T-cell (primary cell): ENCODE measurements at regions not wholly inside any gene's neighbourhood (a gene's known extent, or its start where the extent isn't known, plus 50 kb on each side); places are given as distances from the start of the nearest gene placed in this dataset.

Experiments
- ATAC-seq, 4 experiments: fragments of 200-7000 bp in 3 of 4; fragments of 150-1000 bp in 1 of 4; cut with Tn5 transposase; replicated peaks in 1 of 4; 1 replicate in 3 of 4; 2 replicates in 1 of 4; pipeline ENCODE4 v1.10.0; 2021; ENCODE audit warnings: moderate library complexity in 3 of 4, mild to moderate bottlenecking in 2 of 4, moderate number of reproducible peaks in 1 of 4
- CTCF ChIA-PET, 2 donors: fragments of 300-600 bp; sonication (Branson Sonifier 250); formaldehyde crosslinking; loops; one replicate each; lab custom pipeline; 2022; ENCODE audit warnings: antibody characterized with exemption in 2 of 2; lab: Charles Lee
- POLR2A ChIA-PET, 2 donors: fragments of 300-600 bp; sonication (Branson Sonifier 250); formaldehyde crosslinking; loops; one replicate each; lab custom pipeline; 2022; ENCODE audit warnings: antibody characterized with exemption in 2 of 2; lab: Charles Lee
- DNase-seq, 35 experiments: peaks; one replicate each; pipeline versions ENCODE4 v3.0.0 to v3.0.0-alpha.2; 2013 to 2023
- H3K27ac ChIP-seq: one replicate; pipeline ENCODE4 v1.5.1; 2013; ENCODE audit warnings: low read length
- H3K27me3 ChIP-seq, 2 experiments: replicated peaks in 1 of 2; 1 replicate in 1 of 2; 2 replicates in 1 of 2; pipeline versions ENCODE4 v1.6.1 to v1.7.0; 2013; ENCODE audit warnings: low read length in 1 of 2, mixed read lengths in 1 of 2; ENCODE audit not compliant: control insufficient read depth in 2 of 2, insufficient read depth in 2 of 2; ENCODE audit errors: extremely low read depth in 1 of 2
- H3K36me3 ChIP-seq, 2 donors: 1 replicate in 1 of 2; 2 replicates in 1 of 2; pipeline versions ENCODE4 v1.6.1 to v1.7.0; 2013; ENCODE audit warnings: low read length in 1 of 2; ENCODE audit not compliant: control insufficient read depth in 2 of 2, insufficient read depth in 1 of 2; ENCODE audit errors: extremely low read depth in 1 of 2
- H3K4me1 ChIP-seq, 2 experiments: 1 replicate in 1 of 2; 2 replicates in 1 of 2; pipeline versions ENCODE4 v1.6.1 to v1.7.0; 2013; ENCODE audit warnings: low read length in 2 of 2, mixed read lengths in 1 of 2; ENCODE audit not compliant: insufficient read depth in 2 of 2, control insufficient read depth in 1 of 2; ENCODE audit errors: extremely low read depth in 1 of 2
- H3K4me3 ChIP-seq, 2 donors: 1 replicate in 1 of 2; 2 replicates in 1 of 2; pipeline versions ENCODE4 v1.5.1 to v1.7.0; 2013; ENCODE audit warnings: mild to moderate bottlenecking in 2 of 2, low read length in 1 of 2, moderate library complexity in 1 of 2; ENCODE audit not compliant: control insufficient read depth in 1 of 2; ENCODE audit errors: extremely low read depth in 1 of 2
- H3K9me3 ChIP-seq: 2 replicates; pipeline ENCODE4 v1.7.0; 2013
- H3K27ac Mint-ChIP-seq, 2 donors: one replicate each; pipeline ENCODE4 v1.8.0; 2020 to 2021; ENCODE audit warnings: mild to moderate bottlenecking in 2 of 2, mixed read lengths in 2 of 2
- H3K27me3 Mint-ChIP-seq, 2 donors: one replicate each; pipeline ENCODE4 v1.8.0; 2021 to 2022; ENCODE audit warnings: mixed read lengths in 2 of 2
- H3K36me3 Mint-ChIP-seq: one replicate; pipeline ENCODE4 v1.8.0; 2021; ENCODE audit warnings: mixed read lengths
- H3K4me1 Mint-ChIP-seq, 3 donors: one replicate each; pipeline ENCODE4 v1.8.0; 2020 to 2022; ENCODE audit warnings: mixed read lengths in 3 of 3, mild to moderate bottlenecking in 1 of 3
- H3K4me3 Mint-ChIP-seq, 3 donors: one replicate each; pipeline ENCODE4 v1.8.0; 2020 to 2022; ENCODE audit warnings: mild to moderate bottlenecking in 3 of 3, mixed read lengths in 3 of 3, moderate library complexity in 3 of 3
- H3K9me3 Mint-ChIP-seq, 3 donors: one replicate each; pipeline ENCODE4 v1.8.0; 2020 to 2022; ENCODE audit warnings: mixed read lengths in 3 of 3
- WGBS: methylation state at CpG from one replicate; pipeline ENCODE4 v1.1.5; 2013; ENCODE audit warnings: missing lambda C conversion rate; ENCODE audit not compliant: insufficient coverage; 5-methylcytosine and 5-hydroxymethylcytosine counted together

DNA sequence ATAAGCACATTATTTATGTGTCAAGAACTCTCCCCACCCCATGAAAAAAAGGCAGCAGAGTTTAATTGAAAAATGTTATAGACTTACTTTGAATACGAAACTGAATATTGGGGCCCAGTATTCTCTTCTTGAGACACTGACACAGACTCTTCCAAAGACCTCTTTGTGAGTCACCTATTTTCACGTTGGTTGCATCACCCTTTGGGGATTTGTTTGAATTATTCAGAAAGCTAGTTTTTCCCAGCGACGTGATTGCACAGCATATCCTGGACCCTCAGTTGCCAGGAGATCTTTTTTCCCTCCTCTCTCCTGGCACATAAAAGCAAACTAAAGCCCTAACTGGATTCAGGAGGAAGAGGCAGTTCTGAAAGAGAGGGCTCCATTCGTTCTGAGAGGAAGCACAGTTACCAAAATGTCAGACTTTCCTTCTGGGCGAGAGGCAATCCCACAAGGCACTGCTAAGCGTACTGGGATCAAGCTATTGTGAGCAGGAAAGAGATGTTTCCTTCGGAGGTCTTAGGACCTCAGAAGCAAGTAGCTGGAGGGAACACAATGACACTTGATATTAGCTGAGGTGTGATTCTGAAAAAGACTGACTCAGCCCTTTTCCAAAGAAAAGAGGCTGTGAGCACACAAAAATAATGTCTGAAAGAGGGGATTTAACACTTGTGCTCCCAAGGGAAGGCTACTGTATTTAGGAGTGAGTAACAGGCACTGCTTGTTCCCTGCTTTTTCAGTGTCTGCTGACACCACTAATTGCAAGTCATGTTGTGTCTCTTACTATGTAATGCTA, 65.8 kb upstream of the CADPS start:
- no peaks in the 10 kb centered on the region for H3K9me3 ChIP-seq
- H3K9me3 Mint-ChIP-seq = peaks cover 0 to 7% (median 6%) of the 10 kb centered on the region in 3 donors
- H3K4me3 Mint-ChIP-seq = no peak overlapping the region
- ChIA-PET POLR2A (no interaction called here), CTCF (no interaction called here)
- WGBS = 42% methylated on average over 2 of the region's 8 CpGs
- H3K4me1 ChIP-seq = no peaks in the 10 kb centered on the region
- no peaks in the 10 kb centered on the region for H3K27me3 Mint-ChIP-seq
- DNase-seq (no peak), ATAC-seq (no peak)
- H3K27ac Mint-ChIP-seq = no peak overlapping the region
- H3K27ac ChIP-seq = no peak overlapping the region
- H3K27me3 ChIP-seq = no peaks in the 10 kb centered on the region
- no peaks in the 10 kb centered on the region for H3K4me1 Mint-ChIP-seq
- H3K4me3 ChIP-seq = no peak overlapping the region
- H3K36me3 ChIP-seq = no peaks in the 10 kb centered on the region
- no peaks in the 10 kb centered on the region for H3K36me3 Mint-ChIP-seq

DNA sequence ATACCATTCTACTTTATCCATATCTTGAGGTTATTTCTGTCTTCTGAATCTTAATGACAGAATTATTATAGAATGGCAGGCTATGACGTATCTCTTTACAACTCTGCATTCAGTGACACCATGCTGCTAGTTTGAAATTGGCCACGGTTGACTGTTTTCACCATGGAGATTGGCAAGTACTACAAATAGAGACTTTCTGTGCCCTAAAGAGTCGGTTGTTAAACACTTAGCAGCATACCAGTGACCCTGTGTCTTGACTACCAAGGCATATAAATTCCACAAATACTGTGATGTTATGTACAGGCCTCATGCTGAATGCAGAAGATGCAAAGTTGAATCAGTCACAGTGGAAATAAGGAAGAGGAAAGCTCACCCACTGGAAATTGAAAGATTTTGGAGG, 67.0 kb upstream of the CADPS start:
- Mint-ChIP-seq H3K27ac (no peak overlapping the region), H3K36me3 (no peaks in the 10 kb centered on the region), H3K4me1 (no peaks in the 10 kb centered on the region), H3K4me3 (no peak overlapping the region), H3K27me3 (no peaks in the 10 kb centered on the region), H3K9me3 (peaks cover 0 to 7% (median 6%) of the 10 kb centered on the region in 3 donors)
- no peak overlapping the region for H3K27ac ChIP-seq
- H3K4me3 ChIP-seq = no peak overlapping the region
- 50% methylated on average over 2 of the region's 3 CpGs for WGBS
- H3K9me3 ChIP-seq = no peaks in the 10 kb centered on the region
- H3K27me3 ChIP-seq = no peaks in the 10 kb centered on the region
- CTCF ChIA-PET = no interaction called here
- H3K36me3 ChIP-seq = no peaks in the 10 kb centered on the region
- DNase-seq (no peak), ATAC-seq (no peak)
- POLR2A ChIA-PET = no interaction called here
- H3K4me1 ChIP-seq = no peaks in the 10 kb centered on the region

DNA sequence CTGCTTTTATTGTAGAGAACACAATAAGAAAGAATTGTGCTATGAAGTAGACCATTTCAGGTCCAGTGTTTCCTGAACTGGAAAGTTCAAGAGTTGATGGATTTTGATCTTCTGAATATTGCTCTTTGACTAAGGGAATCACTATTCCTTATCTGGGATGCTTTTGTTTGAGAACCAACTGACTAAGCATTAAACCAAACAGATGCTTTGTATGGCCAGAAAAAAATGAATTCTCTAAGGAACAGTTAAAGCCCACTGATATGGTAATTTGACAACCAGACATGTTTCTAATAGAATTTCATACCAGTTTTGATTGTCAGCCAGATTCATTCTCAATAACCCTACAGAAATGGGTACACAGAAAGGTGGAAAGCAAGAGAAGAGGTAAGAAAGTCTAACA, 67.5 kb upstream of the CADPS start:
- Mint-ChIP-seq H3K4me1 (no peaks in the 10 kb centered on the region), H3K4me3 (no peak overlapping the region), H3K36me3 (no peaks in the 10 kb centered on the region), H3K9me3 (peaks cover 0 to 7% (median 6%) of the 10 kb centered on the region in 3 donors), H3K27me3 (no peaks in the 10 kb centered on the region), H3K27ac (no peak overlapping the region)
- Histone ChIP-seq H3K4me3 (no peak overlapping the region), H3K4me1 (no peaks in the 10 kb centered on the region), H3K27me3 (no peaks in the 10 kb centered on the region), H3K36me3 (no peaks in the 10 kb centered on the region), H3K27ac (no peak overlapping the region), H3K9me3 (no peaks in the 10 kb centered on the region)
- no peak for DNase-seq
- no peak for ATAC-seq
- ChIA-PET POLR2A (no interaction called here), CTCF (no interaction called here)

DNA sequence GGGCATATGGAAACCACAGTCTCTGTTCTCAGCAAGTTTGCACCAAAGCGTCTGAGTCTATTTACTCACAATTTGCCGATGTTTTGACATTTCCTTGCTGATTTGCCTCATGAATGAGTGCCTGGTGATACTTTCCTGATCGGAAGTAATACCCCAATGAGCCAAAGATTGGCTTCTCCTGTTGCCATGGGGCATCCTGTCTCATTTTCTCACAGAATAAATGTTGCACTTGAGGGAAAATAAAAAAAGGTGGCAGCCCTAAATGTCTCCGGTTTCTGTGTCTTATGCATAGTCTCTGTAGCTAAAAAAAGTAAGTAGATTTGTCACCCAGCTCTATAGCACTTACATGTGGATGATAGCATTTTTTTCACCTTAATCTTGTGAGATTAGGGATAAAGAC, 73.7 kb upstream of the CADPS start:
- Mint-ChIP-seq H3K4me3 (no peak overlapping the region), H3K27me3 (no peaks in the 10 kb centered on the region), H3K36me3 (no peaks in the 10 kb centered on the region), H3K27ac (no peak overlapping the region), H3K4me1 (no peaks in the 10 kb centered on the region), H3K9me3 (peaks cover 0 to 3% (median 0%) of the 10 kb centered on the region in 3 donors)
- no peaks in the 10 kb centered on the region for H3K4me1 ChIP-seq
- no peaks in the 10 kb centered on the region for H3K9me3 ChIP-seq
- DNase-seq (no peak), ATAC-seq (no peak)
- H3K27ac ChIP-seq = no peak overlapping the region
- no peaks in the 10 kb centered on the region for H3K36me3 ChIP-seq
- no peak overlapping the region for H3K4me3 ChIP-seq
- no peaks in the 10 kb centered on the region for H3K27me3 ChIP-seq
- WGBS = 73% methylated on average over 3 of the region's 4 CpGs
- ChIA-PET CTCF (interaction anchor here in 1 of 2 donors (0.8 kb wide), 1 partner anchor 78 kb away, joined by 3 read pairs; no protein-coding TSS in a partner anchor), POLR2A (no interaction called here)

DNA sequence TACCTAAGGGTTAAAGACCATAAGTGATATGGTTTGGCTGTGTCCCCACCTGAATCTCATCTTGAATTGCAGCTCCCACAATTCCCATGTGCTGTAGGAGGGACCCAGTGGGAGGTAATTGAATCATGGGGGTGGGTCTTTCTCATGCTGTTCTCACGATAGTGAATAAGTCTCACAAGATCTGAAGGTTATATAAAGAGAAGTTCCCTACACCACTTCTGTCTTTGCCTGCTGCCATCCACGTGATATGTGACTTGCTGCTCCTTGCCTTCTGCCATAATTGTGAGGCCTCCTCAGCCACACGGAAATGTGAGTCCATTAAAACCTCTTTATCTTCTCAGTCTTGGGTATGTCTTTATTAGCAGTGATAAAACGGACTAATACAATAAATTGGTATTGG, 75.0 kb upstream of the CADPS start:
- Histone ChIP-seq H3K36me3 (no peaks in the 10 kb centered on the region), H3K9me3 (no peaks in the 10 kb centered on the region), H3K4me3 (no peak overlapping the region), H3K27me3 (no peaks in the 10 kb centered on the region), H3K27ac (no peak overlapping the region), H3K4me1 (no peaks in the 10 kb centered on the region)
- ChIA-PET CTCF (no interaction called here), POLR2A (no interaction called here)
- ATAC-seq = no peak
- no peak overlapping the region for H3K4me3 Mint-ChIP-seq
- H3K27ac Mint-ChIP-seq = no peak overlapping the region
- H3K36me3 Mint-ChIP-seq = no peaks in the 10 kb centered on the region
- no peak for DNase-seq
- no peaks in the 10 kb centered on the region for H3K27me3 Mint-ChIP-seq
- H3K4me1 Mint-ChIP-seq = no peaks in the 10 kb centered on the region
- 67% methylated on average over 1 of the region's 4 CpGs for WGBS
- H3K9me3 Mint-ChIP-seq = peaks cover 0 to 2% (median 2%) of the 10 kb centered on the region in 3 donors

DNA sequence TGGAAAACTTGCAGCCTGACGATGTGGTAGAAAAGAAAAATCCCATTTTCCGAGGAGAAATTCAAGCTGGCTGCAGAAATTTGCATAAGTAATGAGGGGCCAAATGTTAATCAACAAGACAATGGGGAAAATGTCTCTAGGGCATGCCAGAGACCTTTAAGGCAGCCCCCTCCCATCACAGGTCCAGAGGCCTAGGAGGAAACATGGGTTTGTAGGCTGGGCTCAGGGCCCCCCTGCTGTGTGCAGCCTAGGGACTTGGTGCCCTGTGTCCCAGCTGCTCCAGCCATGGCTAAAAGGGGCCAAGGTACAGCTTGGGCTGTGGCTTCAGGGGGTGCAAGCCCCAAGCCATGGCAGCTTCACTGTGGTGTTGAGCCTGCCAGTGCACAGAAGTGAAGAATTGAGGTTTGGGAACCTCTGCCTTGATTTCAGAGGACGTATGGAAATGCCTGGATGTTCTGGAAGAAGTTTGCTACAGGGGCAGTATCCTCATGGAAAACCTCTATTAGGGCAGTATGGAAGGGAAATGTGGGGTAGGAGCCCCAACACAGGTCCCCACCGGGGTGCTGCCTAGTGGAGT, 75.9 kb upstream of the CADPS start:
- ATAC-seq (no peak), DNase-seq (no peak)
- WGBS = 60% methylated on average over 3 of the region's 4 CpGs
- Mint-ChIP-seq H3K36me3 (no peaks in the 10 kb centered on the region), H3K27me3 (no peaks in the 10 kb centered on the region), H3K4me1 (no peaks in the 10 kb centered on the region), H3K9me3 (peaks cover 0 to 4% (median 0%) of the 10 kb centered on the region in 3 donors), H3K27ac (no peak overlapping the region), H3K4me3 (no peak overlapping the region)
- POLR2A ChIA-PET = no interaction called here
- CTCF ChIA-PET = no interaction called here
- Histone ChIP-seq H3K9me3 (no peaks in the 10 kb centered on the region), H3K4me1 (no peaks in the 10 kb centered on the region), H3K27me3 (no peaks in the 10 kb centered on the region), H3K27ac (no peak overlapping the region), H3K36me3 (no peaks in the 10 kb centered on the region), H3K4me3 (no peak overlapping the region)
